Nephron progenitor cell (in vitro differentiated cells): ENCODE measurements at regions not wholly inside any gene's neighbourhood (a gene's known extent, or its start where the extent isn't known, plus 50 kb on each side); places are given as distances from the start of the nearest gene placed in this dataset.

ENCODE experiments used
- DNase-seq: peaks from one replicate; pipeline ENCODE4 v3.0.0; 2021
- H3K27ac Mint-ChIP-seq: 2 replicates; pipeline ENCODE4 v1.8.0; 2021; ENCODE audit warnings: mild to moderate bottlenecking, moderate library complexity, mixed read lengths
- H3K27me3 Mint-ChIP-seq: 2 replicates; pipeline ENCODE4 v1.8.0; 2021; ENCODE audit warnings: mild to moderate bottlenecking, low read depth, mixed read lengths; ENCODE audit not compliant: poor library complexity
- H3K36me3 Mint-ChIP-seq: 2 replicates; pipeline ENCODE4 v1.8.0; 2021; ENCODE audit warnings: low read depth, mixed read lengths
- H3K4me1 Mint-ChIP-seq: 2 replicates; pipeline ENCODE4 v1.8.0; 2021; ENCODE audit warnings: mixed read lengths
- H3K4me3 Mint-ChIP-seq: 2 replicates; pipeline ENCODE4 v1.8.0; 2021; ENCODE audit warnings: mild to moderate bottlenecking, moderate library complexity, mixed read lengths
- H3K9me3 Mint-ChIP-seq: 2 replicates; pipeline ENCODE4 v1.8.0; 2021; ENCODE audit warnings: mild to moderate bottlenecking, moderate library complexity, mixed read lengths
- TF ChIP-seq, protein P1 (sequence below): fragments of 200-600 bp; sonication (generic); IDR thresholded peaks from 2 replicates; pipeline ENCODE4 v1.5.0; 2021; ENCODE audit warnings: antibody characterized with exemption

- H3K4me3 Mint-ChIP-seq = no peak overlapping the region
- peaks cover 3% of the 10 kb centered on the region for H3K27me3 Mint-ChIP-seq
- H3K27ac Mint-ChIP-seq = peak overlapping the region; percentile 40
- DNase-seq = no peak
- TF ChIP-seq, protein P1, sequence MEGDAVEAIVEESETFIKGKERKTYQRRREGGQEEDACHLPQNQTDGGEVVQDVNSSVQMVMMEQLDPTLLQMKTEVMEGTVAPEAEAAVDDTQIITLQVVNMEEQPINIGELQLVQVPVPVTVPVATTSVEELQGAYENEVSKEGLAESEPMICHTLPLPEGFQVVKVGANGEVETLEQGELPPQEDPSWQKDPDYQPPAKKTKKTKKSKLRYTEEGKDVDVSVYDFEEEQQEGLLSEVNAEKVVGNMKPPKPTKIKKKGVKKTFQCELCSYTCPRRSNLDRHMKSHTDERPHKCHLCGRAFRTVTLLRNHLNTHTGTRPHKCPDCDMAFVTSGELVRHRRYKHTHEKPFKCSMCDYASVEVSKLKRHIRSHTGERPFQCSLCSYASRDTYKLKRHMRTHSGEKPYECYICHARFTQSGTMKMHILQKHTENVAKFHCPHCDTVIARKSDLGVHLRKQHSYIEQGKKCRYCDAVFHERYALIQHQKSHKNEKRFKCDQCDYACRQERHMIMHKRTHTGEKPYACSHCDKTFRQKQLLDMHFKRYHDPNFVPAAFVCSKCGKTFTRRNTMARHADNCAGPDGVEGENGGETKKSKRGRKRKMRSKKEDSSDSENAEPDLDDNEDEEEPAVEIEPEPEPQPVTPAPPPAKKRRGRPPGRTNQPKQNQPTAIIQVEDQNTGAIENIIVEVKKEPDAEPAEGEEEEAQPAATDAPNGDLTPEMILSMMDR = no peak
- H3K4me1 Mint-ChIP-seq = peaks cover 53% of the 10 kb centered on the region
- peaks cover 21% of the 10 kb centered on the region for H3K9me3 Mint-ChIP-seq
- H3K36me3 Mint-ChIP-seq = peaks cover 6% of the 10 kb centered on the region
These were observed 291.5 kb upstream of the ZNF32 start for GRCh38 chr10:43939939-43940820.

DNA sequence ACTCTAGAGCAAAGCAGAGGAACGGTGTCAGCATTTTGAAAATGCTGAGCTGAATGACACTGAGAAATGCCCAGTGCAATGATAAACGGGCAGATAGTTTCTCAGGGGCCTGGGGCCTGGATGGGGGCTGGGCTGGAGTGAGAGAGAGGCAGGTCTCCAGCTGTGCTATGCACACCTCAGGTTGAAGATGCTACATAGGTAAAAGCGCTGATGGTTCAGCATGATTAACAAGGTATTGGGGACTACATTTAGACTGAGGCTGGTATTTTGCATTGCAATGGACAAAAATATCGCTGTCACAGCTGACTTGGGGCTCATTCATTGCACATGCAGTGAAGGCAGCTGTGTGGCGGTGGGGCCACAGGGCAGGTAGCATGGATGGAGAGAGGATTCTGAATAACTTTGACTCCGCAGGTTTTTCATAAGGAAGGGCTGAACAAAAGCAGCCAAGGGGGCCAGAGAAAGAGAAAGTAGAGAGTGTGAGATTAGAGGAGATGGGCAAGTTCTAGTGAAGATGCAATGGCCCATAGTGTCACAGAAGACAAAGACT is 290.8 kb upstream of the ZNF32 start:
- Mint-ChIP-seq H3K4me1 (peaks cover 46% of the 10 kb centered on the region), H3K36me3 (peaks cover 6% of the 10 kb centered on the region), H3K27ac (peak overlapping the region; percentile 40), H3K4me3 (no peak overlapping the region), H3K9me3 (peaks cover 27% of the 10 kb centered on the region), H3K27me3 (peaks cover 3% of the 10 kb centered on the region)
- DNase-seq = no peak
- TF ChIP-seq, protein P1 = no peak

DNA sequence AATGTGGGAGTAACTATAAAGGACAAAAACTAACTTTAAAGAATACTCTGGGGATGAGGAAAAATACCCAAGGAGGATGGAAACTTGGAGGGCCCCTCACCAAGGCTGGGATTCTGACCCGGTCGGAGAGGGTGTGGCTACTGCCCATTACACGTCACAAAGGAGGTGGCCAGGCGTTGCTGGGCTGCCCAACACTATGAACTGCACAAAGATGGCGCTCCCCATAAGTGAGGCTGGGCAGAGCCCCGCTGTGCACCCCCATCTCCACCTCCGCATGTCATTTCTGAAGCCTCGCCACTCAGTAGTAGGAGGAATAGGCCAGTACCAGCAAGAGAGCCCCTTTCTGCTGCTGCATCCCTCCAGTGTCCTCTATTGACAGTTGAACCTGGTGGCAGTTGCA is 290.1 kb upstream of the ZNF32 start:
- H3K36me3 Mint-ChIP-seq = peaks cover 6% of the 10 kb centered on the region
- H3K9me3 Mint-ChIP-seq = peaks cover 33% of the 10 kb centered on the region
- peaks cover 40% of the 10 kb centered on the region for H3K4me1 Mint-ChIP-seq
- TF ChIP-seq, protein P1 = no peak
- no peak for DNase-seq
- H3K27me3 Mint-ChIP-seq = peaks cover 3% of the 10 kb centered on the region
- no peak overlapping the region for H3K4me3 Mint-ChIP-seq
- no peak overlapping the region for H3K27ac Mint-ChIP-seq

GRCh38 chr10:43931308-43931930 is 282.7 kb upstream of the ZNF32 start:
- peaks cover 25% of the 10 kb centered on the region for H3K9me3 Mint-ChIP-seq
- no peak overlapping the region for H3K4me3 Mint-ChIP-seq
- H3K36me3 Mint-ChIP-seq = no peaks in the 10 kb centered on the region
- TF ChIP-seq, protein P1 = no peak
- peaks cover 12% of the 10 kb centered on the region for H3K4me1 Mint-ChIP-seq
- H3K27me3 Mint-ChIP-seq = peaks cover 8% of the 10 kb centered on the region
- no peak for DNase-seq
- H3K27ac Mint-ChIP-seq = no peak overlapping the region

- H3K9me3 Mint-ChIP-seq = peaks cover 21% of the 10 kb centered on the region
- H3K36me3 Mint-ChIP-seq = no peaks in the 10 kb centered on the region
- no peak overlapping the region for H3K4me3 Mint-ChIP-seq
- H3K27me3 Mint-ChIP-seq = peaks cover 8% of the 10 kb centered on the region
- DNase-seq = no peak
- peaks cover 14% of the 10 kb centered on the region for H3K4me1 Mint-ChIP-seq
- no peak overlapping the region for H3K27ac Mint-ChIP-seq
- TF ChIP-seq, protein P1 = no peak
These were observed 282.1 kb upstream of the ZNF32 start for GRCh38 chr10:43930777-43931176.
